Stimulated activated CD8-positive, alpha-beta memory T cell treated with anti-CD3 and anti-CD28 coated beads, Interleukin-4, amount 100 ng/mL, for 1 hour (primary cell): ENCODE measurements at regions not wholly inside any gene's neighbourhood (a gene's known extent, or its start where the extent isn't known, plus 50 kb on each side); places are given as distances from the start of the nearest gene placed in this dataset.

Source experiments
- DNase-seq, 2 donors: peaks; one replicate each; pipeline ENCODE4 v3.0.0-alpha.2; 2020; ENCODE audit warnings: low read depth in 2 of 2, low spot score in 1 of 2

- no peak for DNase-seq
Measured at GRCh38 chr6:14974372-14974771, 271.5 kb upstream of the JARID2 start.

DNA sequence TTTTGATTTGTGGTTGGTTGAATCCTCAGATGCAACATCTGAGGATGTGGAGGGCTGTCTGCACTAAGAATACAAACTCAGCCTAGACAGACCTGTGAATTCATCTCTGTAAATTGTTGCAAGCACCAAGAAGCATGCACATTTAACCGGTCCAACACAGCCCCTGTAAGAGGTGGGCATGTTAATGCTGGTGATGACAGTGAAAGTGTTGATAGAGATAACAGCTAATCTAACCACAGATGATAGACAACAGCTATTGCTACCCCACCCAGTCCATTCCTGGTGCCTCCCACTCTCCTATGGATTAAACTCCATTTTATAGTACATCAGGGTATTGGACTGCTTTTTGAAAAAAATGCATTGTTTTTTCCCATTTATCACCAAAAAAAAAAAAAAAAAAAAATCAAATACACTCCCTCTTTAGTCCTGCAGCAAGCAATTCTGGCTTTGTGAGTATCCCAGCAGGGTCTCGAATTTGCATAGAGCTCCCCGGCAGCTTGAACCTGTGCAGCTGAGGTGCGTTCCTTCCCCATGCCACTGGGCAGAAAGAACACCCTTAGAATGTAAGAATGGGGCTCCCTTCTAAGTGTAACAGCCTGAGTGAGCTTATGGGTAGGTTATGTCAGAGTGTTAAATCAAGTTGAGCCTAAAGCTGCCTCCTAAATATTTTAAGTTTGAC, 270.9 kb upstream of the JARID2 start:
- no peak for DNase-seq

- DNase-seq: no peak
Measured at GRCh38 chr6:14975471-14975817, 270.4 kb upstream of the JARID2 start.

- no peak for DNase-seq
Measured at GRCh38 chr6:14977747-14978382, 268.0 kb upstream of the JARID2 start.

DNA sequence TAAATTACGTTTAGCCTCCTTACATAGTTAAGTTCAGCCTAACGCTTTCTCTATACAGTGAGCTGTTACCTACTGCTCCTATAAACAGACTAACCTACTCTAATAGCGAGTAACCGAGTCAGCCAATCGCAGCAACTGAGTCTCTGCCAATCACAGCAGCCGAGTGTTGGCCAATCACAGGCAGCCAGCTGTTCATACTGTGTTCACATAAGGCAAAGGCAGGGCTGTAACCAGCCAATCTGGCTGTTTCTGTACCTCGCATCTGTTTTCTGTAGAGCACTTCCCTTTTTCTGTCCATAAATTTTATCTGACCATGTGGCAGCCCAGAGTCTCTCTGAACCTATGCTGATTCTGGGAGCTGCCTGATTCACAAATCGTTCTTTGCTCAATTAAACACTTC, 263.9 kb upstream of the JARID2 start:
- no peak for DNase-seq

GRCh38 chr6:14983599-14984518, 262.0 kb upstream of the JARID2 start:
- no peak for DNase-seq

DNA sequence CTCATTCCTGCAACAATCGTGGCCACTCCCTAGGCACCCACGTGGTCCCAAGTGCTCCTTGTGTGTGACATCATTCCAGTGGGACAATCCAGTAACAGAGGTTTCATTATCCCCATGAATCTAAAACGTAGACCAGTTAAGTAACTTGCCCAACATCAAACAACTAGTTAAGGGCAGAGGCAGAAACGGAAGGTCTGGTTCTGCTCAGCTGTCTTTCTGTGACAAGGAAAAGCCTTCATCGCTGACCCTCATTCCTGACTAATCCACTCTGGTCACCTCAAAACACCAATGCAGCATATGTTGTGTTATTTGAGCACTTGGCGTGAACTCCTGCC, 261.4 kb upstream of the JARID2 start:
- DNase-seq: no peak

DNA sequence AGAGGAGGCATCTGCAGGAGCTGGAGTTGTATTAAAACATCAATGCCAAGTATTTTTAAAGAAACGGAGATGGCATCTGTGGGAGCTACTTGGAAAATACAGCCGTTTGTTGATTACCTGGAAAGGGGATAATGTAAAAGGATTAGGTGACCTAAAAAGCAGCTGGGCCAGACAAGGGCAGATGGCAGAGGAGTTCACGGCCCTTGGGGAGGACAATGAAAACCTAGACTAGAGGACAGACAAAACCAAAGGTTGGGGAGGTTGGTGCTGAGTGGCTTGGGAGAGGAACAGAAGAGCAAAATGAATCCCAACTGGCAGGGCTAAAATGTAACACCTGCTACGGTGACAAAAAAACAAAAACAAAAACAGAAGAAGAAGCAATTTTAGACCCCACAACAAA, 260.5 kb upstream of the JARID2 start:
- DNase-seq: no peak

GRCh38 chr6:14986370-14986769, 259.5 kb upstream of the JARID2 start:
- no peak for DNase-seq

DNA sequence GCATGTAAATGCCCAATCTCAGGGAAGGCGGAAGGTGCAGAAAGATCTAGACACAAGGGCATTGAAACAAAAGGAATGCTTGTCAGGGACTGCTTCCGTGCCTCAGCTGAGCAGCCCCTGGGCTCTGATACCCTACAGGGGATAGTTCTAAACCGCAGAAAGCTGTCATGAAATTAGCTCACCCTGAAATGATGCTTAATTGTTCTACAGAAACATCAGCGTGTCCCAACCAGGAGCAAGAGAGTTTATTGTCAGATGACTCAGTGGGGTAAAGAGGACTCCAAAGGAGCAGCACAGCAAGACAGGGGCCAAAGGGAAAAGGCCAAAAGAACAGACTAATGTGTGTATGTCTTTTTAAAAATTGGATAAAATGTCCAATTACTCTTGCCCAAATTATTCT, 258.4 kb upstream of the JARID2 start:
- DNase-seq: no peak

- DNase-seq: no peak
Measured at GRCh38 chr6:14992382-14992781, 253.5 kb upstream of the JARID2 start.

- DNase-seq: no peak
Measured at GRCh38 chr6:14995208-14995607, 250.7 kb upstream of the JARID2 start.

GRCh38 chr6:14995966-14996602, 249.8 kb upstream of the JARID2 start:
- no peak for DNase-seq

DNA sequence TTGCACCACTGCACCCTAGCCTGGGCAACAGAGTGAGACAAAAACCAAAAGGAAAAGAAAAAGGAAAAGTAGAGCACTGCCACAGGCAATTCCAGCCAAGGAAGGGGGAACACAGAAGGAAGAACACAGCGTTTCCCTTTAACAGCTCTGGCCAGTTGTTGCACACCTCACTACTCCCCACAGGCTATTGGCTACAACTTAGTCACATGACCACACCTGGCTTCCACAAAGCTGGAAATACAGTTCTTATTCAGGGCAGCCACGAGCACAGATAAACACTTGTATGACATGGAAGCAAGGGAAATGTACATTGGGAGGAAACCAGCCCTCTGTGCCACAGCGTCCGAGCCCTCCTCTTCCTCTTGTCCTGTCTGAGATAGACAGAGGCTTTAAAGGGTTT, 249.0 kb upstream of the JARID2 start:
- DNase-seq: no peak

DNA sequence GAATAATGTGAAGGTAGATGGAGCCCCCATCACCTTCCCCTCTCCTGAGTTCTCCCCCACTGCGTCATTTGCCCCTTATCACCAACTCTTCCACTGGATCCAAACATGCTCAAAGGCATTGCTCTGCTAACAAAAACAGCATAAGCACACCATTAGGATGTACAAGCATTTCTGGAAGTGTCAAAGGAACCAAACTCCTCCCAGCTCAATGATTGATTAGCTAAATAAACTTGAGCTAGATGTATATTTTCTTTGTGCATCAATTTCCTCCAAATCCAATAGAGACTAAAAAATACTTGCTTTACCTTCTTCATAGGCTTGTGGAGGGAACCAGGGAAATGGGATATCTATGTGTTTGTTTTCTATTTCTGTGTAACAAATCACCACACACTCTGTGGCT, 248.4 kb upstream of the JARID2 start:
- no peak for DNase-seq

GRCh38 chr6:14999106-14999505, 246.8 kb upstream of the JARID2 start:
- DNase-seq: no peak

DNA sequence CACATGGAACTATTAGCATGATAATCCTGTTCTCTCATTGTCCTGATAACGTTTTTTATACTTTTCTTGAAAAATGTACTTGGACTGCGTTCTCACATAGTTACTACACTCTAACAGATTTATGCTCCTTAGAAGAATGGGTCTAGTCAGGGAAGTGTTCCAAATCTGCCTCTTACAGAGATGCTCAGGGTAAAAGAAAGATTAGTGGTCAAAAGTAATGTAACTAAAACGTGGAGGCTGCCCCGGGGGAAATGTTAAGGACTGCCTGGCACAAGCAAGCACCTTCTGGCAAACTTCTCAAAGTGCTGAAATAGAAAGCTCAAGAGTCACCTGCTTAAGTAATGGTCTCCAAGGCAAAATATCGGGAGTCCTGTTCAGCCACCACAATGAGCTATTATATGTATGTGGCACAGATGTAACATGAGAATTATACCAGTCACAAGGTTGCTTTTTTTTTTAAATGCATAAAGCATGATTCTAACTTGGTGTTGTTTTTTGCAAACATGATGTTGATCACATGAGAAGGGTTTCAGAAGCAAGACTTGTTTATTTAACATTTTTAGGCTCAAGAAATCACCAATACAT, 244.5 kb upstream of the JARID2 start:
- no peak for DNase-seq

DNA sequence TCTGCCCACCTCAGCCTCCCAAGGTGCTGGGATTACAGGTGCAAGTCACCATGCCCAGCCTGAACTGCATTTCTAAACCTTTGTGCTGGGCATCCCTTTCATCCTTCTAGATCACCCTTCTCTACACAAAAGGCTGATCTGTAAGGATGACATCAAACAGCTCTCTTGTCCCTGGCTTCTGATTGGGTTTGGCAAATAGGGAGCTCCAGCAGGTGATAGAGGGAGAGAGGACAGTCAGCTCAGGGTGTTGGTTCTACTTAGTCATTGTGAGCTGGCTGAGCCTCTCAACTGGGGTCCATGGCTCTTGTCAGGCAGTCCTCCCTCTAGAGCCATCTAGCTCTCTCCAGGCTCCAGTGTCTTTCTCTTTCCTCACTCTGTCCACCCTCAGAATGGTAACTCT, 237.6 kb upstream of the JARID2 start:
- no peak for DNase-seq

DNA sequence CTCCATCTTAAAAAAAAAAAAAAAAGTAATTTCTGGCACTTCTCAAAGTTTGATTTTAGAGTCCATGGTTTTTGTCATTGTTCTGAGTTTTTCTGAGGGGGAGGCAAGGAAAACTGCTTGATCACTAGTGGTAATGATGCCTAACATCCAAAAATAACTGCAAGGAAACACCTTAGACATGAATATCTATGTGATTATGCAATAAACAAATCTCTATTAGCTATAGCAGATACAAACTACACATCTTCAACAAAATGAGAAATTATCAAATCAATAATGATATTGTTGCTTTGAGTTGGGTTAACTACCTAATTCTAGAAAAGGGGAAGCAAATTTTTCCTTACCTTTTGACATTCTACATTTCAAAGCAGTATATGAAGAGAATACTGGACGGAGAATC, 230.9 kb upstream of the JARID2 start:
- no peak for DNase-seq

DNA sequence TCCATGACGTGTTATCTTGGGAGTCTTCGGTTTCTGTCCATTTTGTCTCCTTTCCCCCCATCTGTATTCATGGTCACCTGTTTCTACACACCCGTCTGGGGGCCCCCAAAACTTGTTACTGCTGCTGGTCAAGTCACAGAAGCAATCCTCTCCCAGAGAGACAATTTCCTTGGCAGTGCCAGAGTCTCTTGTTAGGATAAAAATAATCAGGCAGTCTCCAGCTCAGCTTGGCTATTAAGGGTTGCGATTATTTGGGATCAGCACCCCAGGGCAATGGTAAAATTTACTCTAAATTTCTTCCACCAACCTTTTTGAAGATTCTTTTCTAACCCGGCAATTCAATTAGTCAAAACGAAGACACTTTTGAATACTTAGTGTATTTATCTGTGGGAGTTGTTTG, 229.1 kb upstream of the JARID2 start:
- no peak for DNase-seq

DNA sequence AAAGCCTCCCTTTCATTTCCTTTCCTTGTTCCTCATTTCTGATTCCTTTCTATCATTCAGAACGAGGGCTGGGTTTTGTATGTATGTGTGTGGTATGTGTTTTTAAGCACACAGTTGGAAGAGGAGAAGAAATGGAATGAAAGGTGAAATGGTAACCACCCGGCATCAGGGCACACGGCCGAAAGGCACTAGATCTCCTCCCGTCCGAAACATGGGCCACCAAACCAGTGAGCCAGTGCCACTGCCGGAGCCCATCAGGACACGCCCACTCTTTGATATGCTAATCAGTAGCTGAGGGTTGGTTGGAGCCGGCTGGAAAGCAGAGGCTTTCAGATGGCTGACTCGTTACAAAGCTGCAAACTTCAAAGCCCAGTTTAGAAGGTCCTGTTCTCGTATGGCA, 228.6 kb upstream of the JARID2 start:
- no peak for DNase-seq

- no peak for DNase-seq
Measured at GRCh38 chr6:15017803-15018202, 228.1 kb upstream of the JARID2 start.
